SU-DHL-6 (cell line): ENCODE measurements at regions not wholly inside any gene's neighbourhood (a gene's known extent, or its start where the extent isn't known, plus 50 kb on each side); places are given as distances from the start of the nearest gene placed in this dataset.

Source experiments
- H2AFZ ChIP-seq: fragments of 200-600 bp; sonication (generic); 2 replicates; pipeline ENCODE4 v1.6.1; 2014; ENCODE audit warnings: low read depth, mild to moderate bottlenecking, moderate library complexity, mixed read lengths, antibody characterized with exemption, low read length; ENCODE audit not compliant: severe bottlenecking
- H3F3A ChIP-seq: fragments of 200-600 bp; shearing (Covaris generic); 2 replicates; pipeline ENCODE4 v1.6.0; 2016; ENCODE audit warnings: antibody characterized with exemption, mild to moderate bottlenecking; ENCODE audit not compliant: insufficient read depth
- H3K27ac ChIP-seq: fragments of 200-600 bp; sonication (generic); 2 replicates; pipeline ENCODE4 v1.5.1; 2016; ENCODE audit warnings: low read depth, mild to moderate bottlenecking, low read length, moderate library complexity, mixed read lengths
- H3K27me3 ChIP-seq: fragments of 200-600 bp; sonication (generic), shearing (Covaris generic); 2 replicates; pipeline ENCODE4 v1.6.0; 2014; ENCODE audit warnings: mild to moderate bottlenecking, low read length
- H3K36me3 ChIP-seq: fragments of 200-600 bp; sonication (generic); 2 replicates; pipeline ENCODE4 v1.6.1; 2014; ENCODE audit warnings: mild to moderate bottlenecking, low read length, mixed read lengths
- H3K4me2 ChIP-seq: fragments of 300-600, 200-600 bp; shearing (Covaris generic), sonication (generic); 2 replicates; pipeline ENCODE4 v1.6.0; 2014; ENCODE audit warnings: low read length, low read depth, mild to moderate bottlenecking; ENCODE audit not compliant: poor library complexity, severe bottlenecking
- H3K4me3 ChIP-seq: fragments of 200-600 bp; sonication (generic); 2 replicates; pipeline ENCODE4 v1.5.1; 2014; ENCODE audit warnings: antibody characterized with exemption, low read length, mild to moderate bottlenecking, mixed read lengths; ENCODE audit not compliant: insufficient read depth, poor library complexity, severe bottlenecking
- H3K79me2 ChIP-seq: fragments of 200-600 bp; sonication (generic); 2 replicates; pipeline ENCODE4 v1.6.1; 2014; ENCODE audit warnings: mild to moderate bottlenecking, low read length, moderate library complexity; ENCODE audit not compliant: insufficient read depth
- H3K9ac ChIP-seq: fragments of 200-600 bp; sonication (generic); 2 replicates; pipeline ENCODE4 v1.7.0; 2014; ENCODE audit warnings: mild to moderate bottlenecking, low read length
- H3K9me2 ChIP-seq: fragments of 200-600 bp; sonication (generic); replicated peaks from 2 replicates; pipeline ENCODE4 v1.6.1; 2014; ENCODE audit warnings: low read length; ENCODE audit not compliant: insufficient read depth
- H3K9me3 ChIP-seq: fragments of 200-600 bp; sonication (generic); 2 replicates; pipeline ENCODE4 v1.6.1; 2014; ENCODE audit warnings: low read length, mixed read lengths; ENCODE audit not compliant: insufficient read depth
- H4K20me1 ChIP-seq: fragments of 200-600 bp; sonication (generic); 2 replicates; pipeline ENCODE4 v1.6.1; 2014; ENCODE audit warnings: low read depth, mild to moderate bottlenecking, antibody characterized with exemption, low read length, moderate library complexity, mixed read lengths
- EZH2phosphoT487 ChIP-seq: fragments of 200-600 bp; sonication (generic), shearing (Covaris generic); conservative IDR thresholded peaks from 2 replicates; pipeline ENCODE4 v1.6.1; 2018; ENCODE audit warnings: mild to moderate bottlenecking, antibody characterized with exemption, low read length, moderate library complexity, mixed read lengths
- TF ChIP-seq, protein P1 (sequence below): fragments of 200-600 bp; sonication (generic); IDR thresholded peaks from one replicate; pipeline ENCODE4 v1.5.1; 2017; ENCODE audit warnings: antibody characterized with exemption, mild to moderate bottlenecking, low read length, moderate library complexity; ENCODE audit not compliant: insufficient read depth, poor library complexity, severe bottlenecking

DNA sequence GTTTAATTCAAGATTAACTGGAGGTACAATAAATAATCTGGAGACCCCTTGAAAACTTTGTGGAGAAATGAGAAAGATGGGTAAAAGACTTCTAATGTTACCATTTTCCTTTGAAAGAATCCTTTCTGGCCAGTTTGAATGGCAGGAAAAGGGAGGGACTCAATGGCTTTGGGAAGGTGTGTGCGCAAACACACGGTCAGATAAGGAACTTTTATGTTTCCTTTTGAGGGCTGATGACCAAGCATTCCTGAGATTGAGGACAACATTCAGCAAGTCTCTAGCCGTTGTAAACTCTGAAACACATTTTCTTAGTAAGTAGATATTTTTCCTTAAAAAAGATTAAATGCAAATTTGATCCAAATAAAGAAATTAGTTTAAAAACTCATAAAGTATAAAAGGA, 909.7 kb upstream of the TENM4 start:
- Histone ChIP-seq H3K9me2 (no peaks in the 10 kb centered on the region), H3K9ac (no peak overlapping the region), H3F3A (no peaks in the 10 kb centered on the region), H3K36me3 (no peaks in the 10 kb centered on the region), H3K4me3 (no peak overlapping the region), H3K27me3 (no peaks in the 10 kb centered on the region), H4K20me1 (no peaks in the 10 kb centered on the region), H3K27ac (no peak overlapping the region), H3K9me3 (no peaks in the 10 kb centered on the region), H3K79me2 (no peaks in the 10 kb centered on the region), H3K4me2 (no peak overlapping the region), H2AFZ (no peak overlapping the region)
- TF ChIP-seq EZH2phosphoT487: no peak
- TF ChIP-seq, protein P1, sequence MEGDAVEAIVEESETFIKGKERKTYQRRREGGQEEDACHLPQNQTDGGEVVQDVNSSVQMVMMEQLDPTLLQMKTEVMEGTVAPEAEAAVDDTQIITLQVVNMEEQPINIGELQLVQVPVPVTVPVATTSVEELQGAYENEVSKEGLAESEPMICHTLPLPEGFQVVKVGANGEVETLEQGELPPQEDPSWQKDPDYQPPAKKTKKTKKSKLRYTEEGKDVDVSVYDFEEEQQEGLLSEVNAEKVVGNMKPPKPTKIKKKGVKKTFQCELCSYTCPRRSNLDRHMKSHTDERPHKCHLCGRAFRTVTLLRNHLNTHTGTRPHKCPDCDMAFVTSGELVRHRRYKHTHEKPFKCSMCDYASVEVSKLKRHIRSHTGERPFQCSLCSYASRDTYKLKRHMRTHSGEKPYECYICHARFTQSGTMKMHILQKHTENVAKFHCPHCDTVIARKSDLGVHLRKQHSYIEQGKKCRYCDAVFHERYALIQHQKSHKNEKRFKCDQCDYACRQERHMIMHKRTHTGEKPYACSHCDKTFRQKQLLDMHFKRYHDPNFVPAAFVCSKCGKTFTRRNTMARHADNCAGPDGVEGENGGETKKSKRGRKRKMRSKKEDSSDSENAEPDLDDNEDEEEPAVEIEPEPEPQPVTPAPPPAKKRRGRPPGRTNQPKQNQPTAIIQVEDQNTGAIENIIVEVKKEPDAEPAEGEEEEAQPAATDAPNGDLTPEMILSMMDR: no peak

DNA sequence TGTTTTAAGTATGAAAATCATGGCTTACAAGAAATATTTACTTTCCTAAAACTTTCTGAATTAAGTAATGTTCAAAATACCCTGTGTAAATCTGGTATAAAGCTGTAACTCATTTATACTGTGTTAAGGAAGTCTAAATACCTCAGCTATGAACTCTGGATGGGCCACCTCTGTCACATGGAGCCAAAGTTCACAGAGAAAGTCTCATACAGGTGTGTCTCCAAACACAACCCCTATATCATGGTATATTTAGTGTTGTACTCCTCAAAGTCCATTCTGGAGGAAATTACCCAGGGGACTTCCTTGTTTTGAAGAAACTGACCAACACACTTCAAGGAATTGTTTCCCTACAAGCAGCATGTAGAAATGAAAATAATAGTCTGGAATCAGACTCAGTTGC, 909.2 kb upstream of the TENM4 start:
- Histone ChIP-seq H3K27ac (no peak overlapping the region), H3K4me2 (no peak overlapping the region)

GRCh38 chr11:80346353-80347059, 905.7 kb upstream of the TENM4 start:
- no peak overlapping the region for H3K9ac ChIP-seq
- no peaks in the 10 kb centered on the region for H4K20me1 ChIP-seq
- TF ChIP-seq, protein P1: no peak
- TF ChIP-seq EZH2phosphoT487: no peak
- H3K36me3 ChIP-seq: no peaks in the 10 kb centered on the region
- H2AFZ ChIP-seq: no peak overlapping the region
- H3K79me2 ChIP-seq: no peaks in the 10 kb centered on the region
- no peaks in the 10 kb centered on the region for H3K9me3 ChIP-seq
- H3F3A ChIP-seq: no peaks in the 10 kb centered on the region
- no peaks in the 10 kb centered on the region for H3K27me3 ChIP-seq
- no peak overlapping the region for H3K4me3 ChIP-seq
- no peak overlapping the region for H3K4me2 ChIP-seq
- H3K9me2 ChIP-seq: no peaks in the 10 kb centered on the region
- no peak overlapping the region for H3K27ac ChIP-seq

More for the DNA sequence above, 909.2 kb upstream of the TENM4 start:
- Histone ChIP-seq H4K20me1 (no peaks in the 10 kb centered on the region), H3K9ac (no peak overlapping the region), H2AFZ (no peak overlapping the region), H3K79me2 (no peaks in the 10 kb centered on the region), H3K27me3 (no peaks in the 10 kb centered on the region), H3K36me3 (no peaks in the 10 kb centered on the region), H3K9me3 (no peaks in the 10 kb centered on the region), H3K9me2 (no peaks in the 10 kb centered on the region), H3K4me3 (no peak overlapping the region), H3F3A (no peaks in the 10 kb centered on the region)
- TF ChIP-seq EZH2phosphoT487: no peak
- TF ChIP-seq, protein P1: no peak
